DMS53 (cell line): ENCODE measurements at regions not wholly inside any gene's neighbourhood (a gene's known extent, or its start where the extent isn't known, plus 50 kb on each side); places are given as distances from the start of the nearest gene placed in this dataset.

Source experiments
- DNase-seq: peaks from one replicate; lab custom pipeline; 2025; lab: John Stamatoyannopoulos, UW

GRCh38 chr14:54209511-54210250 lies 187.1 kb upstream of the CDKN3 start:
- no peak for DNase-seq

GRCh38 chr14:54211551-54212308 lies 185.1 kb upstream of the CDKN3 start:
- DNase-seq: no peak

GRCh38 chr14:54213536-54213935 lies 183.3 kb upstream of the CDKN3 start:
- no peak for DNase-seq

- DNase-seq: no peak
These were observed 180.0 kb upstream of the CDKN3 start for GRCh38 chr14:54216827-54217226.

- no peak for DNase-seq
These were observed 177.3 kb upstream of the CDKN3 start for GRCh38 chr14:54219261-54220070.

- no peak for DNase-seq
These were observed 176.6 kb upstream of the CDKN3 start for GRCh38 chr14:54220071-54220703.

- no peak for DNase-seq
These were observed 175.9 kb upstream of the CDKN3 start for GRCh38 chr14:54220704-54221431.

- DNase-seq: no peak
These were observed 175.4 kb upstream of the CDKN3 start for GRCh38 chr14:54221432-54221803.

GRCh38 chr14:54221971-54222370 lies 174.8 kb upstream of the CDKN3 start:
- no peak for DNase-seq

GRCh38 chr14:54223831-54224402 lies 172.9 kb upstream of the CDKN3 start:
- DNase-seq: no peak

- no peak for DNase-seq
These were observed 171.2 kb upstream of the CDKN3 start for GRCh38 chr14:54225457-54226060.

GRCh38 chr14:54226103-54226502 lies 170.7 kb upstream of the CDKN3 start:
- DNase-seq: no peak

- DNase-seq: no peak
These were observed 170.2 kb upstream of the CDKN3 start for GRCh38 chr14:54226558-54226957.

GRCh38 chr14:54229136-54229535 lies 167.7 kb upstream of the CDKN3 start:
- no peak for DNase-seq

- DNase-seq: no peak
These were observed 166.2 kb upstream of the CDKN3 start for GRCh38 chr14:54230645-54231044.

GRCh38 chr14:54232735-54233134 lies 164.1 kb upstream of the CDKN3 start:
- DNase-seq: no peak

- no peak for DNase-seq
These were observed 155.3 kb upstream of the CDKN3 start for GRCh38 chr14:54241517-54241916.

- DNase-seq: no peak
These were observed 145.5 kb upstream of the CDKN3 start for GRCh38 chr14:54251356-54251755.

- no peak for DNase-seq
These were observed 144.6 kb upstream of the CDKN3 start for GRCh38 chr14:54252072-54252730.
